PC-9 (cell line): ENCODE measurements at regions not wholly inside any gene's neighbourhood (a gene's known extent, or its start where the extent isn't known, plus 50 kb on each side); places are given as distances from the start of the nearest gene placed in this dataset.

Experiments used
- BruUV-seq: library from RNA; stranded (reverse); fragments of 400-500 nt; replicated peaks from 2 replicates; lab custom pipeline; 2021; lab: Mats Ljungman, UMichigan
- CTCF ChIA-PET: fragments of 300-600 bp; sonication (Branson Sonifier 250); formaldehyde crosslinking; loops from one replicate; lab custom pipeline; 2022; ENCODE audit warnings: antibody characterized with exemption; lab: Charles Lee
- POLR2A ChIA-PET: fragments of 300-600 bp; sonication (Branson Sonifier 250); formaldehyde crosslinking; loops from one replicate; lab custom pipeline; 2022; ENCODE audit warnings: antibody characterized with exemption; ENCODE audit not compliant: unreplicated experiment; lab: Charles Lee
- DNase-seq, 2 experiments: peaks; one replicate each; pipeline versions ENCODE4 v3.0.0 to v3.0.0-alpha.2; 2015 to 2022; ENCODE audit warnings: mixed read lengths in 1 of 2
- H2AFZ ChIP-seq: fragments of 200-600 bp; sonication (generic); 2 replicates; pipeline ENCODE4 v1.8.1; 2017; ENCODE audit warnings: antibody characterized with exemption
- H3F3A ChIP-seq: fragments of 200-600 bp; sonication (generic); 2 replicates; pipeline ENCODE4 v1.8.1; 2017; ENCODE audit warnings: antibody characterized with exemption, mild to moderate bottlenecking, low read depth; ENCODE audit not compliant: insufficient read depth
- H3K27ac ChIP-seq: fragments of 200-600 bp; sonication (generic); 2 replicates; pipeline ENCODE4 v1.6.1; 2016; ENCODE audit warnings: mixed run types
- H3K27me3 ChIP-seq: fragments of 200-600 bp; sonication (generic); 2 replicates; pipeline ENCODE4 v1.6.1; 2016; ENCODE audit warnings: low read depth, mixed run types; ENCODE audit not compliant: insufficient read depth
- H3K36me3 ChIP-seq: fragments of 200-600 bp; sonication (generic); 2 replicates; pipeline ENCODE4 v1.6.1; 2016; ENCODE audit warnings: low read depth, mixed run types
- H3K4me1 ChIP-seq: fragments of 200-600 bp; sonication (generic); replicated peaks from 2 replicates; pipeline ENCODE4 v1.6.1; 2016; ENCODE audit warnings: mixed run types; ENCODE audit not compliant: insufficient read depth
- H3K4me2 ChIP-seq: fragments of 200-600 bp; sonication (generic); 2 replicates; pipeline ENCODE4 v1.6.1; 2017; ENCODE audit warnings: mixed run types
- H3K4me3 ChIP-seq: fragments of 200-600 bp; sonication (generic); 2 replicates; pipeline ENCODE4 v1.6.1; 2016; ENCODE audit warnings: mixed run types
- H3K79me2 ChIP-seq: fragments of 200-600 bp; sonication (generic); 2 replicates; pipeline ENCODE4 v1.6.1; 2017; ENCODE audit warnings: low read depth, mixed run types
- H3K9me2 ChIP-seq: fragments of 200-600 bp; sonication (generic); 2 replicates; pipeline ENCODE4 v1.8.1; 2017; ENCODE audit warnings: mild to moderate bottlenecking; ENCODE audit not compliant: insufficient read depth
- H3K9me3 ChIP-seq: fragments of 200-600 bp; sonication (generic); 2 replicates; pipeline ENCODE4 v1.8.1; 2016; ENCODE audit warnings: low read depth; ENCODE audit not compliant: insufficient read depth
- H4K20me1 ChIP-seq: fragments of 200-600 bp; sonication (generic); 2 replicates; pipeline ENCODE4 v1.8.1; 2017; ENCODE audit not compliant: insufficient read depth
- EZH2 ChIP-seq: fragments of 200-600 bp; sonication (generic); IDR thresholded peaks from 2 replicates; pipeline ENCODE4 v1.8.0; 2017; ENCODE audit warnings: antibody characterized with exemption, low read depth
- intact Hi-C: fragments of 100-400 bp; cut with micrococcal nuclease; formaldehyde crosslinking; loops from one replicate; pipeline ENCODE4 v1.10.0; 2022; ENCODE audit not compliant: unreplicated experiment
- TF ChIP-seq, protein P1 (sequence below): fragments of 200-600 bp; sonication (generic); conservative IDR thresholded peaks from 2 replicates; pipeline ENCODE4 v1.6.1; 2017; ENCODE audit warnings: mixed run types, antibody characterized with exemption, mild to moderate bottlenecking, moderate library complexity

DNA sequence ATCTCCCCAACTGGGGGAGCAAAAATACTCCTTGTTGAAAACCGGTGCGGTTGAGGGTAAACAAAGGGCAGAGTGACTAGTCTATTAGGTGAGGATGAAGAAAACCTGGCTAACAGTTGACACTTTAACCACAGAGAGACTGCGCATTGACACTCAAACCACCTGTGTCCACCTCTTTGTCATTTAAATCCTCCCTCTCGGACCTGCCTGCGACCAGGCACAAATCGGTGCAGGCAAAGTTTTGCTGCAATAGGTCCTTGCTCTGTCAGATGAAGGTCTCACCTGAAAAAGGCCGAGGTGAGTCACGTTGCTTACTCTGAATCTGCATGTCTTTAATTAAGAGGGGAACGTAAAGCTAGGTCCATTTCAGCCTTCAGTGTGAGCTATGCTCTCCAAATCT lies 494.1 kb upstream of the DPPA4 start:
- Histone ChIP-seq H3K9me3 (no peaks in the 10 kb centered on the region), H3K36me3 (no peaks in the 10 kb centered on the region), H4K20me1 (no peaks in the 10 kb centered on the region), H3K27ac (no peak overlapping the region), H3K9me2 (no peaks in the 10 kb centered on the region; the same call in 1 of the 2 replicates), H3K4me2 (no peak overlapping the region), H2AFZ (no peak overlapping the region), H3K79me2 (no peaks in the 10 kb centered on the region), H3K27me3 (no peaks in the 10 kb centered on the region), H3K4me1 (no peaks in the 10 kb centered on the region), H3F3A (no peaks in the 10 kb centered on the region), H3K4me3 (no peak overlapping the region)
- CTCF ChIA-PET, result no interaction called here
- DNase-seq, result no peak
- no TSS peak for BruUV-seq
- intact Hi-C loops, result no loop called here
- no peak for TF ChIP-seq EZH2
- TF ChIP-seq, protein P1, sequence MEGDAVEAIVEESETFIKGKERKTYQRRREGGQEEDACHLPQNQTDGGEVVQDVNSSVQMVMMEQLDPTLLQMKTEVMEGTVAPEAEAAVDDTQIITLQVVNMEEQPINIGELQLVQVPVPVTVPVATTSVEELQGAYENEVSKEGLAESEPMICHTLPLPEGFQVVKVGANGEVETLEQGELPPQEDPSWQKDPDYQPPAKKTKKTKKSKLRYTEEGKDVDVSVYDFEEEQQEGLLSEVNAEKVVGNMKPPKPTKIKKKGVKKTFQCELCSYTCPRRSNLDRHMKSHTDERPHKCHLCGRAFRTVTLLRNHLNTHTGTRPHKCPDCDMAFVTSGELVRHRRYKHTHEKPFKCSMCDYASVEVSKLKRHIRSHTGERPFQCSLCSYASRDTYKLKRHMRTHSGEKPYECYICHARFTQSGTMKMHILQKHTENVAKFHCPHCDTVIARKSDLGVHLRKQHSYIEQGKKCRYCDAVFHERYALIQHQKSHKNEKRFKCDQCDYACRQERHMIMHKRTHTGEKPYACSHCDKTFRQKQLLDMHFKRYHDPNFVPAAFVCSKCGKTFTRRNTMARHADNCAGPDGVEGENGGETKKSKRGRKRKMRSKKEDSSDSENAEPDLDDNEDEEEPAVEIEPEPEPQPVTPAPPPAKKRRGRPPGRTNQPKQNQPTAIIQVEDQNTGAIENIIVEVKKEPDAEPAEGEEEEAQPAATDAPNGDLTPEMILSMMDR, result no peak
- POLR2A ChIA-PET, result no interaction called here

DNA sequence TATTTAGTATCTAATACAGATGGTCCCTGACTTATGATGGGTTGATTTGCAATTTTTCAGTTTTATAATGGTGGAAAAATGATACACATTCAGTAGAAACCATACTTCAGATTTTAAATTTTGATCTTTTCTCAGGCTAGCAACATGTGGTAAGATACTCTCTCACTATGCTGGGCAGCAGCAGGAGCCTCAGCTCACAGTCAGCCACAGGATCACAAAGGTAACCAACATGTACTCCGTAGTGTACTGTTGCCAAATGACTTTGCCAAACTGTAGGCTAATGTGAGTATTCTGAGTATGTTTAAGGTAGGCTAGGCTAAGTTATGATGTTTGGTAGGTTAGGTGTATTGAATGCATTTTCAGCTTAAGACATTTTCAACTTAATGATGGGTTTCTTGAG lies 498.6 kb upstream of the DPPA4 start:
- POLR2A ChIA-PET, result no interaction called here
- H3K9me3 ChIP-seq, result no peaks in the 10 kb centered on the region
- CTCF ChIA-PET, result no interaction called here
- DNase-seq, result no peak
- H3K27ac ChIP-seq, result no peak overlapping the region
- BruUV-seq, result no TSS peak
- no peak overlapping the region for H3K4me2 ChIP-seq
- no peak overlapping the region for H2AFZ ChIP-seq
- no peak overlapping the region for H3K4me3 ChIP-seq
- H4K20me1 ChIP-seq, result no peaks in the 10 kb centered on the region
- H3K27me3 ChIP-seq, result no peaks in the 10 kb centered on the region
- no peaks in the 10 kb centered on the region for H3F3A ChIP-seq
- H3K79me2 ChIP-seq, result no peaks in the 10 kb centered on the region
- no peaks in the 10 kb centered on the region; the same call in 1 of the 2 replicates for H3K9me2 ChIP-seq
- no peaks in the 10 kb centered on the region for H3K36me3 ChIP-seq
- no peak for TF ChIP-seq EZH2
- TF ChIP-seq, protein P1, result no peak
- intact Hi-C loops, result no loop called here
- H3K4me1 ChIP-seq, result no peaks in the 10 kb centered on the region

- H2AFZ ChIP-seq, result no peak overlapping the region
- H3K9me3 ChIP-seq, result peaks cover 8% of the 10 kb centered on the region; the same call in 1 of the 2 replicates
- H4K20me1 ChIP-seq, result no peaks in the 10 kb centered on the region
- POLR2A ChIA-PET, result no interaction called here
- no peak overlapping the region for H3K4me2 ChIP-seq
- TF ChIP-seq EZH2, result no peak
- TF ChIP-seq, protein P1, result no peak
- no peaks in the 10 kb centered on the region for H3K79me2 ChIP-seq
- intact Hi-C loops, result no loop called here
- no peaks in the 10 kb centered on the region for H3F3A ChIP-seq
- no peaks in the 10 kb centered on the region for H3K9me2 ChIP-seq
- no peak for DNase-seq
- no peaks in the 10 kb centered on the region for H3K27me3 ChIP-seq
- H3K4me3 ChIP-seq, result no peak overlapping the region
- CTCF ChIA-PET, result no interaction called here
- H3K27ac ChIP-seq, result no peak overlapping the region
- BruUV-seq, result no TSS peak
- H3K4me1 ChIP-seq, result no peaks in the 10 kb centered on the region
- no peaks in the 10 kb centered on the region for H3K36me3 ChIP-seq
Measured at GRCh38 chr3:109851854-109852253, 514.5 kb upstream of the DPPA4 start.
